OCI-LY7 (cell line): ENCODE measurements at regions not wholly inside any gene's neighbourhood (a gene's known extent, or its start where the extent isn't known, plus 50 kb on each side); places are given as distances from the start of the nearest gene placed in this dataset.

Source experiments
- EZH2phosphoT487 ChIP-seq: fragments of 200-600 bp; sonication (generic); IDR thresholded peaks from 2 replicates; pipeline ENCODE4 v1.6.1; 2018; ENCODE audit warnings: low read depth, borderline replicate concordance, mild to moderate bottlenecking, mixed run types, antibody characterized with exemption, low read length, moderate library complexity, mixed read lengths
- TF ChIP-seq, protein P1 (sequence below): fragments of 200-600 bp; sonication (generic); conservative IDR thresholded peaks from 2 replicates; pipeline ENCODE4 v1.5.1; 2014; ENCODE audit warnings: mild to moderate bottlenecking, antibody characterized with exemption, low read length, moderate library complexity, mixed read lengths

DNA sequence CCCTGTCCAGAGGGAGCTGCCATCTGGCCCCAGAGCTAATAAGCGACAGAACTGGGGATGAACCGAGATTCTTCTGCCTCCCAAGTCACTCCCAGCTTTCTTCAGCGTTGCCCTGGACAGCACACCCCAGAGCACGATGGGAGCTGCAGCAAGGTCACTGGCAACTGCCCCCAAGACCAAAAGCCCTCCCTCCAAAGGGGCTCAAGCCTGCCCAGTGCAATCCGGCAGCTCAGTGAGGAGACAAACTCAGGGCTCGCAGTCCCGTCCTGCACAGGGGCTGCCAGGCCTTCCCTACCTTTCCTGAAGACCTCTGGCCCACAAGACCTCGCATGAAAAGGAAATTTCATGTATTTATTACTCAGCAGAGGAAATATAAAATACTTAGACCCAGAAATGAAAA lies 174.8 kb downstream of the BCOR start:
- TF ChIP-seq, protein P1, sequence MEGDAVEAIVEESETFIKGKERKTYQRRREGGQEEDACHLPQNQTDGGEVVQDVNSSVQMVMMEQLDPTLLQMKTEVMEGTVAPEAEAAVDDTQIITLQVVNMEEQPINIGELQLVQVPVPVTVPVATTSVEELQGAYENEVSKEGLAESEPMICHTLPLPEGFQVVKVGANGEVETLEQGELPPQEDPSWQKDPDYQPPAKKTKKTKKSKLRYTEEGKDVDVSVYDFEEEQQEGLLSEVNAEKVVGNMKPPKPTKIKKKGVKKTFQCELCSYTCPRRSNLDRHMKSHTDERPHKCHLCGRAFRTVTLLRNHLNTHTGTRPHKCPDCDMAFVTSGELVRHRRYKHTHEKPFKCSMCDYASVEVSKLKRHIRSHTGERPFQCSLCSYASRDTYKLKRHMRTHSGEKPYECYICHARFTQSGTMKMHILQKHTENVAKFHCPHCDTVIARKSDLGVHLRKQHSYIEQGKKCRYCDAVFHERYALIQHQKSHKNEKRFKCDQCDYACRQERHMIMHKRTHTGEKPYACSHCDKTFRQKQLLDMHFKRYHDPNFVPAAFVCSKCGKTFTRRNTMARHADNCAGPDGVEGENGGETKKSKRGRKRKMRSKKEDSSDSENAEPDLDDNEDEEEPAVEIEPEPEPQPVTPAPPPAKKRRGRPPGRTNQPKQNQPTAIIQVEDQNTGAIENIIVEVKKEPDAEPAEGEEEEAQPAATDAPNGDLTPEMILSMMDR: no peak
- TF ChIP-seq EZH2phosphoT487: no peak
